Stomach (tissue), 4 donors: ENCODE measurements at regions not wholly inside any gene's neighbourhood (a gene's known extent, or its start where the extent isn't known, plus 50 kb on each side); places are given as distances from the start of the nearest gene placed in this dataset.

Source experiments
- CTCF ChIP-seq, 7 experiments: fragments of 450-650 bp in 4 of 7; fragments of 200-600 bp in 3 of 7; sonication (generic) in 3 of 7; IDR thresholded peaks; one replicate each; pipeline ENCODE4 v1.5.1; 2016 to 2019; ENCODE audit warnings: antibody characterized with exemption in 7 of 7, control low read depth in 2 of 7, mild to moderate bottlenecking in 1 of 7
- EP300 ChIP-seq: sonication (generic); formaldehyde crosslinking; IDR thresholded peaks from one replicate; pipeline ENCODE4 v1.6.1; 2017; ENCODE audit warnings: antibody characterized with exemption
- POLR2A ChIP-seq, 4 donors: fragments of 450-650 bp; IDR thresholded peaks; one replicate each; pipeline ENCODE4 v1.6.1; 2016; ENCODE audit warnings: antibody characterized with exemption in 4 of 4, control low read depth in 2 of 4, mild to moderate bottlenecking in 1 of 4, moderate library complexity in 1 of 4
- POLR2AphosphoS5 ChIP-seq, 3 donors: sonication (generic); formaldehyde crosslinking; IDR thresholded peaks; one replicate each; pipeline ENCODE4 v1.6.1; 2016; ENCODE audit warnings: antibody characterized with exemption in 3 of 3

GRCh38 chr6:67353861-67354260 lies 1281.2 kb upstream of the ADGRB3 start:
- TF ChIP-seq POLR2A (IDR thresholded peaks at IDR 0.05) (no peak), CTCF (IDR thresholded peaks at IDR 0.05) (no peak), EP300 (no peak), POLR2AphosphoS5 (IDR thresholded peaks at IDR 0.05) (no peak)
